Adrenal gland (tissue), 5 donors: ENCODE measurements at regions not wholly inside any gene's neighbourhood (a gene's known extent, or its start where the extent isn't known, plus 50 kb on each side); places are given as distances from the start of the nearest gene placed in this dataset.

Source experiments
- POLR2A ChIP-seq, 2 donors: fragments of 450-650 bp; IDR thresholded peaks; one replicate each; pipeline ENCODE4 v1.6.1; 2017; ENCODE audit warnings: antibody characterized with exemption in 2 of 2, mild to moderate bottlenecking in 2 of 2, moderate library complexity in 1 of 2
- TF ChIP-seq, protein P1 (sequence below), 6 experiments: fragments of 450-650 bp in 4 of 6; fragments of 200-600 bp in 2 of 6; sonication (generic) in 1 of 6; IDR thresholded peaks; 1 replicate in 5 of 6; 2 replicates in 1 of 6; pipeline versions ENCODE4 v1.5.1 to v1.8.0; 2016 to 2021; ENCODE audit warnings: antibody characterized with exemption in 6 of 6, mild to moderate bottlenecking in 2 of 6, moderate library complexity in 1 of 6
- donor health status: DM: no; HTN: no; CAD: no.

GRCh38 chr16:61146429-61146828 lies 889.8 kb downstream of the CDH8 start:
- TF ChIP-seq, protein P1, sequence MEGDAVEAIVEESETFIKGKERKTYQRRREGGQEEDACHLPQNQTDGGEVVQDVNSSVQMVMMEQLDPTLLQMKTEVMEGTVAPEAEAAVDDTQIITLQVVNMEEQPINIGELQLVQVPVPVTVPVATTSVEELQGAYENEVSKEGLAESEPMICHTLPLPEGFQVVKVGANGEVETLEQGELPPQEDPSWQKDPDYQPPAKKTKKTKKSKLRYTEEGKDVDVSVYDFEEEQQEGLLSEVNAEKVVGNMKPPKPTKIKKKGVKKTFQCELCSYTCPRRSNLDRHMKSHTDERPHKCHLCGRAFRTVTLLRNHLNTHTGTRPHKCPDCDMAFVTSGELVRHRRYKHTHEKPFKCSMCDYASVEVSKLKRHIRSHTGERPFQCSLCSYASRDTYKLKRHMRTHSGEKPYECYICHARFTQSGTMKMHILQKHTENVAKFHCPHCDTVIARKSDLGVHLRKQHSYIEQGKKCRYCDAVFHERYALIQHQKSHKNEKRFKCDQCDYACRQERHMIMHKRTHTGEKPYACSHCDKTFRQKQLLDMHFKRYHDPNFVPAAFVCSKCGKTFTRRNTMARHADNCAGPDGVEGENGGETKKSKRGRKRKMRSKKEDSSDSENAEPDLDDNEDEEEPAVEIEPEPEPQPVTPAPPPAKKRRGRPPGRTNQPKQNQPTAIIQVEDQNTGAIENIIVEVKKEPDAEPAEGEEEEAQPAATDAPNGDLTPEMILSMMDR (IDR thresholded peaks at IDR 0.05), result no peak
- TF ChIP-seq POLR2A (IDR thresholded peaks at IDR 0.05), result no peak
